ENCODE measurements at regions not wholly inside any gene's neighbourhood (a gene's known extent, or its start where the extent isn't known, plus 50 kb on each side); places are given as distances from the start of the nearest gene placed in this dataset.

GRCh38 chr4:85081196-85081595, 114.7 kb upstream of the WDFY3 start:
- TF ChIP-seq CTCF (IDR thresholded peaks at IDR 0.05) (no peak), POLR2A (IDR thresholded peaks at IDR 0.05) (no peak), POLR2AphosphoS5 (IDR thresholded peaks at IDR 0.05) (no peak)
